GM21515 (cell line): ENCODE measurements at regions not wholly inside any gene's neighbourhood (a gene's known extent, or its start where the extent isn't known, plus 50 kb on each side); places are given as distances from the start of the nearest gene placed in this dataset.

Experiments
- ATAC-seq: cut with Tn5 transposase; IDR thresholded peaks from one replicate; pipeline ENCODE4 v1.9.1; 2021; ENCODE audit not compliant: unreplicated experiment

DNA sequence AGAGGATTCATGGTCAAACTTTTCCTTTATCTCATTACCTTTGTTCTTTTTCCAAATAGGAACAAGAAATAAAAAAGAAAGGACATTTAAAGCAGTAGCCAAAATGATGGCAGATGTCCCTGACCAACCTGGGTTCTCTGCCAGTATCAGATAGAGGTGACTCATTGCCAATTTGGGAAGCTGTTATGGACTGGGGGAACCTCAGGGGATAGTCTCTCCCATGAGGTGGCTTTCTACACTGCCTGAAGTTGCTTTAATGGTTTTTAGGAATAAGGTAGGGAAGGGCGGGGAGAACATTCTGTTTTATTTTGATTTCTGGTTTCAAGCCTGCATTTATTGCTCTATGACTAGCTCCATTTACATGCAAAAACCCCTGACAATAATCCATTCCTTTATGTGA lies 457.9 kb upstream of the TPK1 start:
- ATAC-seq: no peak

GRCh38 chr7:145293228-145293701 lies 457.4 kb upstream of the TPK1 start:
- no peak for ATAC-seq

- ATAC-seq: no peak
Observed at GRCh38 chr7:145289384-145289783, 453.5 kb upstream of the TPK1 start.

- ATAC-seq: no peak
Observed at GRCh38 chr7:145276118-145276517, 440.3 kb upstream of the TPK1 start.

- ATAC-seq: no peak
Observed at GRCh38 chr7:145269418-145270161, 433.7 kb upstream of the TPK1 start.

GRCh38 chr7:145265180-145265579 lies 429.3 kb upstream of the TPK1 start:
- no peak for ATAC-seq

DNA sequence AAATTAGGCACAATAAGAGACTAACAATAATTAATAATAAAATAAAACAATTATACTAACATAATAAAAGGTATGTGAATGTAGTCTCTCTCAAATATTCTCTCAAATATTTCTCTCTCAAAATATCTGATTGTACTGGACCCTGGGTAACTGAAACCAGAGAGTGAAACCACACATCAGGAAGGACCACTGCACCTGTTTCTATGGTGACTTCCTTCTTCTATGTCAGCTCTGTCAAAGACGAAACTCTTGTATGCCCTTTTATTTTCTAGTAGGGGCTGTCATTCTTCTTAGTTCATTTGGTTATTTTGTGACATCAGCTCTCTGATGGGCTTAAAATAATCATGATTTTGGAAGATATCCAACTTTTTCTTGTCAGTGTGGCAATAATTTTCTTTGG lies 428.0 kb upstream of the TPK1 start:
- ATAC-seq: no peak

DNA sequence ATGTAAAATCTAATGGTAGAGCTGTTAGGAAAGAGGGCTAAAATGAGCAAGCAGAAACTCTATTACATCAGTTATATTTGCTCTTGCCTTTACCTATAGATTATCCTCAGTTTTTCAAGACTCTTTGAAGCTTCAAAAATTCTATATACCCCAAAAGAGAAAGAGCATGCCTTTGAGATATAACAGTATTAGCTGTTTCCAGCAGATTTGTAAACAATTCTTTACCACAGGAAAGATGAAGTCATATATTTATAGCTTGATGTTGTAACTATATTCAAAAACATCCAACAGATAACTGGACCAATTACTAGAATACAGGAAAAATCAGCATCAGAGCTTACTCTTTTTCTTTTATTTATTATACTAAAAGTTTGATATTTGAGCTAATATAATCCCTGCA lies 416.2 kb upstream of the TPK1 start:
- no peak for ATAC-seq

DNA sequence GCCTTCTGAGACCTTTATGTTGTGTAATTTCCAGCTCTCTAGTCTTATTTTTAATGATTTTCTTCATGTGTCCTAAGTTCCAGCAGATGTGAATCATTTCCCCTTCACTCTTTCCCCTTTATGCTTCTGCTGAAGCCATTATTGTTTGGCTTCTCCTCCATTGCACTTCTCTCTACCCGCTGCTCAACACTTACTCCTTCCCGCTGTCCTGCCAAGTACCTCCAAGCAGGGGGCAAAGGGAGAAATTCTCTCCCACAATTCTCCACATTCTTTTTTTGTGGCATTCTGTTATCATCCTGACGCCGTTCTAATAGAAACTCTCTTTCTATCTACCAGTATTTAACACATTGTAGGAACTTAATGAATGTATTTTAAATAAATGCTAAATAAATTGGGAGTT lies 388.9 kb upstream of the TPK1 start:
- ATAC-seq: no peak

DNA sequence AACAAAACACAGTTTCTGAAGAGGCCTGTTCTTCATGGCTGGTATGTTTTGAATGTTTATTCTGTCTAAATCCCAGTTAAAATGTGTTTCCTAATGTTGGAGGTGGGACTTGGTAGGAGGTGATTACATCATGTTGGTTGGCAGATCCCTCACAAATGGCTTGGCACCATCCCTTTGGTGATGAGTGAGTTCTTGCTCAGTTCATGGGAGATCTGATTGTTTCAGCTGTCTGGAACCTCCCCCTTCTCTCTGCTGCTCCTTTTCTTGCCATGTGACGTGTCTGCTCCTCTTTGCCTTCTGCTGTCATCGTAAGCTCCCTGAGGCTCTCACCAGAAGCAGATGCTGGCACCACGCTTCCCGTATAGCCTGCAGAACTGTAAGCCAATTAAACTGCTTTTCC lies 383.6 kb upstream of the TPK1 start:
- ATAC-seq: no peak

GRCh38 chr7:145216866-145217265 lies 381.0 kb upstream of the TPK1 start:
- ATAC-seq: no peak

- ATAC-seq: no peak
Observed at GRCh38 chr7:145212050-145212449, 376.2 kb upstream of the TPK1 start.

DNA sequence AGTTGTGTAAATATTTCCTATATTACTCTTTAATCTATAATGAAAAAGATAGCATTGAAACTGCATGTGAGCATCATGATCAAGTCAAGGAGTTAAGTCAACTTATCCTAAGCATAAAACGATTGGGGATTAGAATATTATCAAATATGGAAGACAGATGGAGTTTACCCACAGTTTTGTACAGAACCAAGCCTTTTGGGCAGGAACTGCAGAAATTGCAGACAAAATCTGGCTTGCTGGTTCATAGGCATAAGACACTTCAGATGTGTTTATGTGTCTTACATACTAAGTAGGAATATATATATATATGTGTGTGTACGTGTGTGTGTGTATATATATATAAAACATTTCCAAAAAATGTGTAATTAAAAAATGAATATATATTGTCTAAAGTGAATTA lies 375.4 kb upstream of the TPK1 start:
- no peak for ATAC-seq

- ATAC-seq: no peak
Observed at GRCh38 chr7:145193951-145194350, 358.1 kb upstream of the TPK1 start.

DNA sequence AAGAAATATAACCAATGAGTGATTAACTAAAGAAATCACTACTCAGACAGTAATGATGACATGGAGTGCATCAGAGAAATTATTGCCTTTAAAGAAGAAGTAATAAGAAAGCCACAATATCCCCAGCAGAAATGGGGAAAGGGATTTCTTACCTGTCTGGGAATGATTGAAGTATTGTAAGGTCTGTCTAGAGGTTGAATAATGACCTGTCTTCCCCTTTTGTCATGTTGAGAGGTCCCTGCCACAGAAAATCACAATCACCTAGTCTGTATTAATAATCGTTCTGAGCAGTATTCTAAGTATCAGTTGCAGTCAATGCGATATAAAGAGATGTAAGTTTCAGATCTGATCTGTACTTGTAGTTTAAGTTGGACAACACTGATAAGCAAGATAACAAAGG lies 349.1 kb upstream of the TPK1 start:
- ATAC-seq: no peak

- no peak for ATAC-seq
Observed at GRCh38 chr7:145183069-145183468, 347.2 kb upstream of the TPK1 start.

GRCh38 chr7:145175366-145175765 lies 339.5 kb upstream of the TPK1 start:
- ATAC-seq: no peak

GRCh38 chr7:145169908-145170307 lies 334.1 kb upstream of the TPK1 start:
- no peak for ATAC-seq

DNA sequence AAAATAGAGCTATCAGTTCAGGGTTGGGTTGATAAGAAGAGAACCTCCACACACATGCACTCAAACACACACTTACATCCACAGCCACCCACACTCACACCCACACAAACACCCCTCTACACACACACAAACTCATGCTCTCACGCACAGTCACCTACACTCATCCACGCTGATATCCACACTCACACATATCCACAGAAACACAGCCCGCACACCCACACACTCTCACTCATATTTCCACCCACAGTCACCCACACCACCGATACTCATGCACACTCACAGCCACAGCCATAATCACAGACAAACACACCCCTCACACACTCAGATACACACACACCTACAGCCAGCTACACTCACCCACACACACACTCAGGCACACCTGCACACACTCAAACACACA lies 333.0 kb upstream of the TPK1 start:
- ATAC-seq: no peak

DNA sequence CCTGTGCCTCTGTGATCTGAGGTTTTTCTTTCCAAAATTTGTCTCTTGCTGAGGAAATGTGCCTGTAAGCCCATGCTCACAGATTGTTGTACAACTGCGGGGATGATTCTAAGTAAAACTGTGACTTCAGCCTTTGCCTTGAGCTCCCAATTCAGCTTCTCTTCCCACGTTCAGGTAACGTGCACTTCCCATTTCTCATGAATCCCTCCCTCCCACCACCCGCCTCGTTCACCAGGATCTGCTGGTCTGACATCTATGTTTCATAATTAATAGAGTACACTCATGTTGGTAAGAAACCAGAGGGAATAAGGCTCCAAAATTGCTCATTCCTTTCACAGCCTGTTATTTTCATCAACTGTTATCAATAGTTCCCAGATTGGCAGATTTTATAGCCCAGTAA lies 332.6 kb upstream of the TPK1 start:
- ATAC-seq: no peak

GRCh38 chr7:145156834-145157233 lies 321.0 kb upstream of the TPK1 start:
- ATAC-seq: no peak

DNA sequence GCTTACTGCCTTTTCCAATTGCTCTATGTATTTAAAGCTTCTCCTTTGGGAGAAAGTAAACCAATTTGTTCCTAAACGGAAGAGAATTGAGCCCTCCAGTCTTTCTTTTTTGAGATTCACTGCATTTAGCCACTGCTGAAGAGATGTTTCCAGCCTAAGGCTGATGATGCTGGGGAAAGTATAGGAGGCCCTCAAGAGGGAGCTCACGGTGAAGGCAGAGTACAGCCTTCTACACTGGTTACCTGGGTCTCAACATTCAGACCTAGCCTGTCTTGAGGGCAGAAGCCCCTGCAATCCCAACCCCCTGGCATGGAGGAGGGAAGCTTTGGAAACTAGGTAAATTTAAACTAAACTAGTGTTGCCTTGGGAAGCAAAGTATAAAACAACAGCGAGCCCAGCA lies 316.7 kb upstream of the TPK1 start:
- ATAC-seq: no peak

GRCh38 chr7:145151676-145152075 lies 315.8 kb upstream of the TPK1 start:
- ATAC-seq: no peak
